Uterus (tissue), 2 donors: ENCODE measurements at regions not wholly inside any gene's neighbourhood (a gene's known extent, or its start where the extent isn't known, plus 50 kb on each side); places are given as distances from the start of the nearest gene placed in this dataset.
"Not testable (repeated sequence)": the region's sequence is repeated elsewhere in the genome, so short reads cannot be mapped to it uniquely, and the experiment has no call there.

Source experiments
- POLR2A ChIP-seq, 2 donors: fragments of 450-650 bp; IDR thresholded peaks; one replicate each; pipeline ENCODE4 v1.6.1; 2016; ENCODE audit warnings: antibody characterized with exemption in 2 of 2, mild to moderate bottlenecking in 1 of 2, moderate library complexity in 1 of 2
- TF ChIP-seq, protein P1 (sequence below), 4 experiments: fragments of 200-600 bp in 2 of 4; fragments of 450-650 bp in 2 of 4; sonication (generic) in 2 of 4; IDR thresholded peaks; one replicate each; pipeline ENCODE4 v1.5.1; 2016 to 2019; ENCODE audit warnings: antibody characterized with exemption in 4 of 4, mild to moderate bottlenecking in 2 of 4, moderate library complexity in 1 of 4

DNA sequence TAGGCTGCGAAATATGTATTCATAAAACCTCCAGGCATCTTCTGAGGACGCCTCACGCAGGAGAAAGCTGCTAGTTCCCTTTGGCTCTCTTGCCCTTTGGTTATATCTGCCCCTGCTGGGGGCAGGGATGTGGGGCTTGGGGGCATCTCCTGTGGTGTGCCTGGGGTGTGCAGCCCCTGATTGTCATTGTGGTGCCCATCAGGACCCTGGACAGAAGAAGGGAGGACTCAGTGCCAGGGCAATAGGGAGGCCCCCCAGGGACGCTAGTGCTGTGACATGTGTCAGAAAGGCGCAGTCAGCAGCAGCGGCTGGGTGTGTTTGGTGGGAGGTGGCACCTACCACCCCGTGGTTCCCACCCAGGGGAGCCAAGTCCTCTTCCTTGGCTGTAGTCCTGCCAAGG lies 102.5 kb upstream of the PZP start:
- TF ChIP-seq, protein P1, sequence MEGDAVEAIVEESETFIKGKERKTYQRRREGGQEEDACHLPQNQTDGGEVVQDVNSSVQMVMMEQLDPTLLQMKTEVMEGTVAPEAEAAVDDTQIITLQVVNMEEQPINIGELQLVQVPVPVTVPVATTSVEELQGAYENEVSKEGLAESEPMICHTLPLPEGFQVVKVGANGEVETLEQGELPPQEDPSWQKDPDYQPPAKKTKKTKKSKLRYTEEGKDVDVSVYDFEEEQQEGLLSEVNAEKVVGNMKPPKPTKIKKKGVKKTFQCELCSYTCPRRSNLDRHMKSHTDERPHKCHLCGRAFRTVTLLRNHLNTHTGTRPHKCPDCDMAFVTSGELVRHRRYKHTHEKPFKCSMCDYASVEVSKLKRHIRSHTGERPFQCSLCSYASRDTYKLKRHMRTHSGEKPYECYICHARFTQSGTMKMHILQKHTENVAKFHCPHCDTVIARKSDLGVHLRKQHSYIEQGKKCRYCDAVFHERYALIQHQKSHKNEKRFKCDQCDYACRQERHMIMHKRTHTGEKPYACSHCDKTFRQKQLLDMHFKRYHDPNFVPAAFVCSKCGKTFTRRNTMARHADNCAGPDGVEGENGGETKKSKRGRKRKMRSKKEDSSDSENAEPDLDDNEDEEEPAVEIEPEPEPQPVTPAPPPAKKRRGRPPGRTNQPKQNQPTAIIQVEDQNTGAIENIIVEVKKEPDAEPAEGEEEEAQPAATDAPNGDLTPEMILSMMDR (IDR thresholded peaks at IDR 0.05), result not testable (repeated sequence)
- TF ChIP-seq POLR2A (IDR thresholded peaks at IDR 0.05), result not testable (repeated sequence)
